Mesendoderm (in vitro differentiated cells): ENCODE measurements at regions not wholly inside any gene's neighbourhood (a gene's known extent, or its start where the extent isn't known, plus 50 kb on each side); places are given as distances from the start of the nearest gene placed in this dataset. TPM values are rescaled to one million over a fixed set of nuclear protein-coding genes. Genes with fewer than 3 reads are reported as not detected.

Experiments
- DNase-seq: peaks from one replicate; pipeline ENCODE4 v3.0.0; 2013
- H2AK5ac ChIP-seq: 2 replicates; pipeline ENCODE4 v1.6.1; 2013; ENCODE audit warnings: low read length, inconsistent platforms
- H2BK120ac ChIP-seq: 2 replicates; pipeline ENCODE4 v1.6.1; 2013; ENCODE audit warnings: low read depth, mild to moderate bottlenecking, low read length, moderate library complexity, mixed read lengths
- H2BK15ac ChIP-seq: replicated peaks from 2 replicates; pipeline ENCODE4 v1.6.1; 2013; ENCODE audit warnings: low read depth, mild to moderate bottlenecking, moderate library complexity
- H2BK5ac ChIP-seq: 2 replicates; pipeline ENCODE4 v1.6.1; 2013; ENCODE audit warnings: low read length, inconsistent platforms
- H3K18ac ChIP-seq: 2 replicates; pipeline ENCODE4 v1.6.1; 2013; ENCODE audit warnings: mild to moderate bottlenecking, low read length, mixed read lengths
- H3K23ac ChIP-seq: one replicate; pipeline ENCODE4 v1.6.1; 2013; ENCODE audit warnings: low read length
- H3K27ac ChIP-seq: 2 replicates; pipeline ENCODE4 v1.5.1; 2013; ENCODE audit warnings: low read depth, mild to moderate bottlenecking, inconsistent platforms, low read length, moderate library complexity
- H3K27me3 ChIP-seq: 2 replicates; pipeline ENCODE4 v1.6.1; 2013; ENCODE audit warnings: low read length, control low read depth, mild to moderate bottlenecking, inconsistent platforms; ENCODE audit not compliant: insufficient read depth, poor library complexity
- H3K36me3 ChIP-seq: 2 replicates; pipeline ENCODE4 v1.6.1; 2013; ENCODE audit warnings: low read length, inconsistent platforms; ENCODE audit not compliant: control insufficient read depth, insufficient read depth
- H3K4ac ChIP-seq: one replicate; pipeline ENCODE4 v1.6.1; 2013; ENCODE audit warnings: low read depth, mild to moderate bottlenecking, low read length, moderate library complexity
- H3K4me1 ChIP-seq: 2 replicates; pipeline ENCODE4 v1.6.1; 2013; ENCODE audit warnings: low read depth, low read length, inconsistent platforms; ENCODE audit not compliant: control insufficient read depth
- H3K4me2 ChIP-seq: 2 replicates; pipeline ENCODE4 v1.6.1; 2013; ENCODE audit warnings: low read length
- H3K4me3 ChIP-seq: 2 replicates; pipeline ENCODE4 v1.5.1; 2013; ENCODE audit warnings: mild to moderate bottlenecking, low read length
- H3K56ac ChIP-seq: one replicate; pipeline ENCODE4 v1.6.1; 2013; ENCODE audit warnings: low read length
- H3K79me1 ChIP-seq: 2 replicates; pipeline ENCODE4 v1.6.1; 2013; ENCODE audit warnings: low read length, inconsistent platforms
- H3K79me2 ChIP-seq: 2 replicates; pipeline ENCODE4 v1.6.1; 2013; ENCODE audit warnings: mild to moderate bottlenecking, low read length; ENCODE audit not compliant: control insufficient read depth, insufficient read depth
- H3K9ac ChIP-seq: 2 replicates; pipeline ENCODE4 v1.6.1; 2013; ENCODE audit warnings: low read length, inconsistent platforms
- H4K5ac ChIP-seq: one replicate; pipeline ENCODE4 v1.6.1; 2013; ENCODE audit warnings: low read length
- H4K8ac ChIP-seq: one replicate; pipeline ENCODE4 v1.6.1; 2013; ENCODE audit warnings: low read depth, mild to moderate bottlenecking, control low read depth, low read length, moderate library complexity
- WGBS: extraction: QIAGEN DNeasy Blood & Tissue Kit; methylation state at CpG from one replicate; pipeline ENCODE4 v1.1.7; 2013; ENCODE audit warnings: low lambda C conversion rate, missing lambda C conversion rate; ENCODE audit not compliant: insufficient coverage; ENCODE audit errors: extremely low coverage; 5-methylcytosine and 5-hydroxymethylcytosine counted together
- small RNA-seq: library from polyadenylated mRNA; stranded (forward); fragments of <200 nt; extraction: miRNeasy Mini kit (QIAGEN cat#:217004); gene quantifications from one replicate; pipeline ENCODE3, GENCODE V24; 2013; ENCODE audit not compliant: insufficient read depth

DNA sequence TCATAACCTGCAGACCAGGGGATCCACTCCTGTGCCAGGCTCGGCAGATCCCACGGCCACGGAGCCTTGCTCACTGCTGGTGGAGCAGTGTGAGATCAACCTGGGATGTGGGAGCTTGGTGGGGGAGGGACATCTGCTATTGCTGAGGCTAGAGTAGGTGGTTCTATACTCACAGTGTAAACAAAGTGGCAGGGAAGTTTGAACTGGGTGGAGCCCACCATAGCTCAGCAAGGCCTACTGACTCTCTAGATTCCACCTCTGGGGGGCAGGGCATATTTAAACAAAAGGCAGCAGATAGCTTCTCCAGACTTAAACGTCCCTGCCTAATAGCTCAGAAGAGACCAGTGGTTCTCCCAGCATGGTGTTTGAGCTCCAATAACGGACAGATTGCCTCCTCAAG lies 54.7 kb upstream of the EPHA5 start:
- DNase-seq, result peak; percentile 3
- no peak overlapping the region for H3K56ac ChIP-seq
- no peaks in the 10 kb centered on the region for H3K4me1 ChIP-seq
- H2BK5ac ChIP-seq, result no peak overlapping the region
- no peak overlapping the region for H2BK120ac ChIP-seq
- no peaks in the 10 kb centered on the region for H3K79me1 ChIP-seq
- H3K18ac ChIP-seq, result no peak overlapping the region
- H4K5ac ChIP-seq, result no peak overlapping the region
- H3K27me3 ChIP-seq, result no peaks in the 10 kb centered on the region
- no peak overlapping the region for H3K4me2 ChIP-seq
- H3K4ac ChIP-seq, result no peak overlapping the region
- H3K36me3 ChIP-seq, result no peaks in the 10 kb centered on the region
- H3K9ac ChIP-seq, result no peak overlapping the region
- no peak overlapping the region for H4K8ac ChIP-seq
- no peak overlapping the region for H2AK5ac ChIP-seq
- H3K4me3 ChIP-seq, result no peak overlapping the region
- no peak overlapping the region for H3K27ac ChIP-seq
- no CpG with 5 or more reads among the region's 5 CpGs for WGBS
- no peaks in the 10 kb centered on the region for H3K79me2 ChIP-seq
- no peak overlapping the region for H2BK15ac ChIP-seq
- no peak overlapping the region for H3K23ac ChIP-seq

Small RNA genes lying in the stretch of these regions (small RNA-seq; reads per million reads assigned to genes)
- gene MIR1269A, result 2.1 reads per million, percentile 22 among the genes with 10 or more reads in this experiment
- not detected for gene RNU2-40P
- gene RNU6-699P, result not detected
